Ramos (cell line): ENCODE measurements at regions not wholly inside any gene's neighbourhood (a gene's known extent, or its start where the extent isn't known, plus 50 kb on each side); places are given as distances from the start of the nearest gene placed in this dataset.

Experiments used
- in situ Hi-C: fragments of 300-500 bp; cut with MboI; formaldehyde crosslinking; loops from one replicate; pipeline ENCODE4 v1.14.3; 2022; ENCODE audit warnings: low sequenced_read_pairs; ENCODE audit not compliant: unreplicated experiment

- in situ Hi-C loops = no loop called here
Measured at GRCh38 chr1:36585569-36586548, 103.1 kb upstream of the CSF3R start.

- in situ Hi-C loops = no loop called here
Measured at GRCh38 chr1:36584874-36585453, 102.3 kb upstream of the CSF3R start.

GRCh38 chr1:36583980-36584782, 101.5 kb upstream of the CSF3R start:
- in situ Hi-C loops = no loop called here

GRCh38 chr1:36583080-36583479, 100.4 kb upstream of the CSF3R start:
- in situ Hi-C loops = no loop called here

- in situ Hi-C loops = no loop called here
Measured at GRCh38 chr1:36582066-36582755, 99.5 kb upstream of the CSF3R start.

- in situ Hi-C loops = no loop called here
Measured at GRCh38 chr1:36580524-36580923, 97.8 kb upstream of the CSF3R start.

GRCh38 chr1:36579039-36579438, 96.3 kb upstream of the CSF3R start:
- in situ Hi-C loops = no loop called here

GRCh38 chr1:36576551-36577110, 93.9 kb upstream of the CSF3R start:
- in situ Hi-C loops = no loop called here

- in situ Hi-C loops = no loop called here
Measured at GRCh38 chr1:36576118-36576517, 93.4 kb upstream of the CSF3R start.

- in situ Hi-C loops = no loop called here
Measured at GRCh38 chr1:36573445-36573844, 90.7 kb upstream of the CSF3R start.

GRCh38 chr1:36572906-36573305, 90.2 kb upstream of the CSF3R start:
- in situ Hi-C loops = no loop called here

- in situ Hi-C loops = no loop called here
Measured at GRCh38 chr1:36572142-36572715, 89.5 kb upstream of the CSF3R start.

- in situ Hi-C loops = no loop called here
Measured at GRCh38 chr1:36571106-36571505, 88.4 kb upstream of the CSF3R start.

GRCh38 chr1:36570478-36571060, 87.9 kb upstream of the CSF3R start:
- in situ Hi-C loops = no loop called here

GRCh38 chr1:36570006-36570405, 87.3 kb upstream of the CSF3R start:
- in situ Hi-C loops = no loop called here

GRCh38 chr1:36567601-36568341, 85.1 kb upstream of the CSF3R start:
- in situ Hi-C loops = no loop called here

- in situ Hi-C loops = no loop called here
Measured at GRCh38 chr1:36565576-36566501, 83.1 kb upstream of the CSF3R start.
